Prostate gland (tissue), 2 donors: ENCODE measurements at regions not wholly inside any gene's neighbourhood (a gene's known extent, or its start where the extent isn't known, plus 50 kb on each side); places are given as distances from the start of the nearest gene placed in this dataset.

ENCODE experiments used
- POLR2A ChIP-seq: fragments of 450-650 bp; IDR thresholded peaks from one replicate; pipeline ENCODE4 v1.6.1; 2016; ENCODE audit warnings: antibody characterized with exemption, mild to moderate bottlenecking
- TF ChIP-seq, protein P1 (sequence below), 4 experiments: fragments of 200-600 bp in 2 of 4; fragments of 450-650 bp in 2 of 4; sonication (generic) in 2 of 4; IDR thresholded peaks; 1 replicate in 3 of 4; 2 replicates in 1 of 4; pipeline ENCODE4 v1.5.1; 2016 to 2019; ENCODE audit warnings: antibody characterized with exemption in 4 of 4, mild to moderate bottlenecking in 2 of 4, moderate library complexity in 2 of 4

DNA sequence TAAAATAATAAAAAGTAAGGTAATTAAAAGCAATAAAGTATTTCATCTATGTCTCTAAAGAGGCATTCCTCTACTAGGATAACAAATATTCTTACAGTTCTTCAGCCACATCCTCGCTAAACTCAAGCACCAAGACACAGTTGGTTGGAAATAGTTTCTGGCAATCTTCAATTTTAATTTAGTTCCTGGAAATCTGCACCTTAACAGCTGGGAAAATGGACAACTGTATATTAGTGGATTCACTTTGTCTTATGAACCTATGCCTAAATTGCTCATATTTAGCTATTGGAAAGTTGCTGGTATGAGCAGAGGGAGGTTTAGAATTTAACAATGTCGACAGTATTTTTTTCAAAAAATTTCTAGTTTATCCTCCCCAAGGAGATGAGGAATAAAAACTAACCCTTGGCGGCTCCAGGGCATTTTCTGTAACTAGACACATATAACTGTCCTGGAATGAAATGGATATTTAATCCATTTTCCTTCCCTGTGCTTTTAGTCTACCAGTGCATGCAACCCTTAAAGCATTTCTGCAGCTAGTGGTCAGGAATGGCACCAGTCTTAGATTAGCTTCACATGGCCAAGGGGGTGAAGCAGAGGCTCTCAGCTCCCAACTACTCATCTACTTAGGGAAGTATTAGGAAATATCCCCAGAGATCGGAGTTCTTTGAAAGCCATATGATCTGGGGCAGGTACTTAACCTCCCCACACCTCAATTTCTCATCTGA, 290.0 kb upstream of the THBS1 start:
- TF ChIP-seq, protein P1, sequence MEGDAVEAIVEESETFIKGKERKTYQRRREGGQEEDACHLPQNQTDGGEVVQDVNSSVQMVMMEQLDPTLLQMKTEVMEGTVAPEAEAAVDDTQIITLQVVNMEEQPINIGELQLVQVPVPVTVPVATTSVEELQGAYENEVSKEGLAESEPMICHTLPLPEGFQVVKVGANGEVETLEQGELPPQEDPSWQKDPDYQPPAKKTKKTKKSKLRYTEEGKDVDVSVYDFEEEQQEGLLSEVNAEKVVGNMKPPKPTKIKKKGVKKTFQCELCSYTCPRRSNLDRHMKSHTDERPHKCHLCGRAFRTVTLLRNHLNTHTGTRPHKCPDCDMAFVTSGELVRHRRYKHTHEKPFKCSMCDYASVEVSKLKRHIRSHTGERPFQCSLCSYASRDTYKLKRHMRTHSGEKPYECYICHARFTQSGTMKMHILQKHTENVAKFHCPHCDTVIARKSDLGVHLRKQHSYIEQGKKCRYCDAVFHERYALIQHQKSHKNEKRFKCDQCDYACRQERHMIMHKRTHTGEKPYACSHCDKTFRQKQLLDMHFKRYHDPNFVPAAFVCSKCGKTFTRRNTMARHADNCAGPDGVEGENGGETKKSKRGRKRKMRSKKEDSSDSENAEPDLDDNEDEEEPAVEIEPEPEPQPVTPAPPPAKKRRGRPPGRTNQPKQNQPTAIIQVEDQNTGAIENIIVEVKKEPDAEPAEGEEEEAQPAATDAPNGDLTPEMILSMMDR (IDR thresholded peaks at IDR 0.05): no peak
- TF ChIP-seq POLR2A: no peak
